Chondrocyte (in vitro differentiated cells): ENCODE measurements at regions not wholly inside any gene's neighbourhood (a gene's known extent, or its start where the extent isn't known, plus 50 kb on each side); places are given as distances from the start of the nearest gene placed in this dataset.
A peak's percentile ranks its signal among the peaks of the same experiment; 100 is the strongest.

ENCODE experiments used
- DNase-seq: peaks from one replicate; pipeline ENCODE4 v3.0.0; 2021; ENCODE audit warnings: mixed read lengths, low spot score
- H3K27ac Mint-ChIP-seq: one replicate; pipeline ENCODE4 v1.8.0; 2021; ENCODE audit warnings: mild to moderate bottlenecking, moderate library complexity, mixed read lengths; ENCODE audit not compliant: unreplicated experiment
- H3K27me3 Mint-ChIP-seq: 2 replicates; pipeline ENCODE4 v1.8.0; 2021; ENCODE audit warnings: low read depth, mixed read lengths
- H3K36me3 Mint-ChIP-seq: 2 replicates; pipeline ENCODE4 v1.8.0; 2021; ENCODE audit warnings: low read depth, mixed read lengths
- H3K4me1 Mint-ChIP-seq: 2 replicates; pipeline ENCODE4 v1.8.0; 2021; ENCODE audit warnings: low read depth, mild to moderate bottlenecking, mixed read lengths
- H3K4me3 Mint-ChIP-seq: one replicate; pipeline ENCODE4 v1.8.0; 2021; ENCODE audit warnings: mild to moderate bottlenecking, moderate library complexity, mixed read lengths; ENCODE audit not compliant: unreplicated experiment
- H3K9me3 Mint-ChIP-seq: 2 replicates; pipeline ENCODE4 v1.8.0; 2021; ENCODE audit warnings: low read depth, mixed read lengths
- TF ChIP-seq, protein P1 (sequence below): fragments of 200-600 bp; sonication (generic); IDR thresholded peaks from 2 replicates; pipeline ENCODE4 v1.5.0; 2021; ENCODE audit warnings: antibody characterized with exemption, mild to moderate bottlenecking, moderate library complexity

DNA sequence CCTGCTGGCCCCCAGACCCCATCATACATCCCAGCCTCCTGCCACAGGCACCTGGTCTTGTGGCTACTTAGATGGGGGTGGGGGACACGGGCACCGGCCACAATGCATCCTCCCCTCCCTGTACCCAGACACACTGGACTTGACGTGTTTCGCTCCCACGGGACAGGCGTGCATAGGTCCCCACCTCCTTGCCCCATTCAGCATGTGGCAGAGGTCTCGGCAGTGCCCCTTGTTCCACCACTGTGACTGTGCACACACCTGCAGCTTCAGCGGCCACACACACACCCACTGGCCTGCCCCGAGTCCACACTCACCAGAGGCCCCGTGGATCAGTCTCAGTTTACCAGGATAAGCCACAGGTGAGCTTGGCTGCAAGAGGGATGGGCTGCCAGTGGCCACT, 109.6 kb downstream of the ENGASE start:
- H3K4me1 Mint-ChIP-seq = peaks cover 4% of the 10 kb centered on the region

DNA sequence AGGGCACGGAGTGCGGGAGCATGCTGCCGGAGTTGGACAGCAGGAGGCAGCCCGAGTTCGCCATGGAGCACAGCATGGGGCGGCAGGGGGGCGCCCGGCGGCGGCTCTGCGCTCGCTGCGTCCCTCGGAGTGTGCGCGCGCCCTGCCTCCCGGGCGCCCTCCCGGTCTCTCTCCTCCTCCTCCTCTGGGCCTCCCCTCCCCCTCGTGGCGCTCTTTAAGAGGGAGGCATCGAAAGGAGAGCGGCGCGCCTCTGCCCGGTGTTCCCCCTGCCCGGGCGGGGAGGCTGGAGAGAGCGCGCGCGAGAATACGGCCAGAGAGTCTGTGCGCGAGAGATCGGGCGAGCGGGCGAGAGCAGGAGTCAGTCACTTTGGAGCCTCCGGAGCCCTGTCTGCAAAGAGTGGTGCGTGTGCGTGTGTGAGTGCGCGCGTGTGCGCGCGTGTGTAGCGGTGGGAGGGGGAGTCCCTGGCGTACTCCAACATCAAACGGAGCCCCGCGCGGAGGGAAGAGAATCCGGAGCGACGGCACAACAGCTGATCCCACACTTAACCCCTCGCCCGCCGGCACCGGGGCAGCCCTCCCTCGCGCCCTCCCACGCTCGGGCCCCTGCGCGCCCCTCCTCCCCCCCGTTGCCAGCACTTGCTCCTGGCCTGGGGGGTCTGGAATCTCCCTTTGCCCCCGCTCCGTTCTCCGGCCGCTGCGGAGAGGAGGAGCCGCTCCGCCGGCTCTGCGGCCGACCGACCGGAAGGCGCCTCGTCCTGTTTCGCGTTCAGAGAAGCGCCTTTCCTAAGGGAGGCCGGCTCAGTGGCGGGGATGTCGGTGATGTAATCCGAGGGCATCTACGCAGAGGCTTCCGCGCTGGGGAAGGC, 108.9 kb downstream of the ENGASE start:
- DNase-seq = no peak
- Mint-ChIP-seq H3K36me3 (no peaks in the 10 kb centered on the region), H3K27me3 (peaks cover 73% of the 10 kb centered on the region), H3K27ac (no peak overlapping the region), H3K4me3 (peak overlapping the region; percentile 69), H3K9me3 (no peaks in the 10 kb centered on the region), H3K4me1 (peaks cover 4% of the 10 kb centered on the region)
- TF ChIP-seq, protein P1, sequence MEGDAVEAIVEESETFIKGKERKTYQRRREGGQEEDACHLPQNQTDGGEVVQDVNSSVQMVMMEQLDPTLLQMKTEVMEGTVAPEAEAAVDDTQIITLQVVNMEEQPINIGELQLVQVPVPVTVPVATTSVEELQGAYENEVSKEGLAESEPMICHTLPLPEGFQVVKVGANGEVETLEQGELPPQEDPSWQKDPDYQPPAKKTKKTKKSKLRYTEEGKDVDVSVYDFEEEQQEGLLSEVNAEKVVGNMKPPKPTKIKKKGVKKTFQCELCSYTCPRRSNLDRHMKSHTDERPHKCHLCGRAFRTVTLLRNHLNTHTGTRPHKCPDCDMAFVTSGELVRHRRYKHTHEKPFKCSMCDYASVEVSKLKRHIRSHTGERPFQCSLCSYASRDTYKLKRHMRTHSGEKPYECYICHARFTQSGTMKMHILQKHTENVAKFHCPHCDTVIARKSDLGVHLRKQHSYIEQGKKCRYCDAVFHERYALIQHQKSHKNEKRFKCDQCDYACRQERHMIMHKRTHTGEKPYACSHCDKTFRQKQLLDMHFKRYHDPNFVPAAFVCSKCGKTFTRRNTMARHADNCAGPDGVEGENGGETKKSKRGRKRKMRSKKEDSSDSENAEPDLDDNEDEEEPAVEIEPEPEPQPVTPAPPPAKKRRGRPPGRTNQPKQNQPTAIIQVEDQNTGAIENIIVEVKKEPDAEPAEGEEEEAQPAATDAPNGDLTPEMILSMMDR = no peak

More for the DNA sequence above, 109.6 kb downstream of the ENGASE start:
- TF ChIP-seq, protein P1 = no peak
- Mint-ChIP-seq H3K4me3 (peak overlapping the region; percentile 25), H3K27me3 (peaks cover 73% of the 10 kb centered on the region), H3K27ac (no peak overlapping the region), H3K9me3 (no peaks in the 10 kb centered on the region), H3K36me3 (no peaks in the 10 kb centered on the region)
- DNase-seq = no peak

DNA sequence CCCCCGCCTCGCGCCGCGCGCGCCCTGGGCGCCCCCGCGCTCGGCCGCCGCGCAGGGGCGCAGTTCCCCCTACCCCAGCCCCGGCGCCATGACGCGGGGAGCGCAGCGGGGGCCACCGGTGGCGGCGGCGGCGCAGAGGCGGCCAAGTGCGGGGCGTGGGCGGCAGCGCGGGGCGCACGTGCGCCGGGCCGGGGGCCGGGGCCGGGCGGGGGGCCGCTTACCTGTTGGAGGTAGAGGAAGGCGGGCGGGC, 108.3 kb downstream of the ENGASE start:
- peaks cover 75% of the 10 kb centered on the region for H3K27me3 Mint-ChIP-seq

DNA sequence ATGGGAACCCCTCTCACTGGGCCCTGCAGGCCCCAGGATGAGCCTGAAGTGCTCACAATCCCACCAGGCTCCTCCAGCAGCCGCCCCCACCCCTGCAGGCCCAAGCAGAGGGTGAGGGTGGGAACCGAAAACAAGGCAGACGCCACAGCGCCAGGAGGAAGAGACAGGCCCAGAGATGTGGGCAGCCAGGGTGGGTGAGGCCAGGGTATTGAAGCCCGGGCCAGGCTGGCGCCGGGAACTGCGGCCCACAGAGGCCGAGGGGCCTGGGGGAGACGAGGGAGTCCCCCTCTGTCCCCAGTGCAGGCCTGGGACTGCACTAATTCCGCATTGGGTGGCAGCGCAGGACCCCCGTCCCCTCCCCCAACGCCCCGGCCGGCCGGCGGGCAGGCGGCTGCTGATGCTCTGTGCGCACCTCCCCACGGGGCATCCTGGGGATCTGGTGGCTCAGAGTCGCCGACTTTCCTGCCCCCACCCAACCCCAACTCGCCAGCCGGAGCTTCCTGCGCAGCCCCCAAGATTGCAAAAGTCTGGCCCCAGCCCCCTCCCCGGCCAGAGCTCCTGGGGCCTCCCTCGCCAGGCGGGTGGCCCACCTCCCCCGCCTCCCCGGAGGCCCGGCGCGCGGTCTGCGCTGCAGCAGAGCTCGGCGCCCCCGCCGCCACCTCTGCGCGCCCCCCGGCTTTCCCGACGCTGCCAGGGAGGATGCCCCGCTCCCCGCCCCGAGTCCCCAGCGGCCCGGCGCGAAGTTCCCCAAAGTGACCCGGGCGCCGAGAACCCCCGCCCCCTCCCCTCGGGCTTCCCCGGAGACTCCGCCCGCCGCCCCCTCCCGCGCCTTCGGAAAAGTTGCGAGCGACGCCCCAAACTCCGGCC, 107.8 kb downstream of the ENGASE start:
- peaks cover 77% of the 10 kb centered on the region for H3K27me3 Mint-ChIP-seq
- no peak overlapping the region for H3K27ac Mint-ChIP-seq
- DNase-seq = no peak
- H3K36me3 Mint-ChIP-seq = no peaks in the 10 kb centered on the region
- H3K9me3 Mint-ChIP-seq = no peaks in the 10 kb centered on the region
- H3K4me3 Mint-ChIP-seq = no peak overlapping the region
- H3K4me1 Mint-ChIP-seq = peaks cover 4% of the 10 kb centered on the region
- TF ChIP-seq, protein P1 = no peak

More for the DNA sequence above, 108.3 kb downstream of the ENGASE start:
- TF ChIP-seq, protein P1 = no peak
- Mint-ChIP-seq H3K27ac (no peak overlapping the region), H3K36me3 (no peaks in the 10 kb centered on the region), H3K4me1 (peaks cover 4% of the 10 kb centered on the region), H3K4me3 (no peak overlapping the region), H3K9me3 (no peaks in the 10 kb centered on the region)
- no peak for DNase-seq

DNA sequence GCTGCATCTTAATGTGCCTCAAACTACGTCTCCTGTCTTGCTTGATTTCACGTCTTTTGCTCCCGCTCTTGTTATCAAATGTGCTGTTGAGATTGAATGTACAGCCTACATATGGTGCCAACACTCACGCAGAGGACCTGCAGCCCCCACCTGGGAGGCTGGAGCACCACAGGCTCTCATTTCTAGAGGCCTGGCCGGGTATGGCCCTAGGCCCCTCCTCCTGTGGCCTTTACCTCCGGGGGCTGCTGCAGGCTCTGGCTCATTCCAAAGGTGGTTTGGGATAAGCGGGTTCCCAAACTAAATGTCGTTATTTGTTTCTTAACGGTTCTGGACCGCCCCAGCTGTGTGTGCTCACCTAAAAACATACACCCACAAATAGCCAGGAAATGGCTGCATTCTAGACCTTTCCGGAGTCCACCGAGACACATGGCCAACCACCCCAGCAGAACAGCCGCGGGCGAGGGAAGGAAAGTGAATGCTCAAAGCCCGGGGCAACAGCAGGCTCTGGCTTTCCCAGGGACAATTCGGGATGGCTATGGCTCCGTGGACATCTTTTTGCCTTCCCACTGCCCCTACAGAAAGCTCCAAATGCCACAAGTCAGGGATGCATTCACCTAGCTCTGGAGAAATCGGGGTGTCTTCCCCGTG, 105.9 kb downstream of the ENGASE start:
- Mint-ChIP-seq H3K36me3 (no peaks in the 10 kb centered on the region), H3K4me3 (no peak overlapping the region), H3K27ac (no peak overlapping the region), H3K27me3 (peaks cover 69% of the 10 kb centered on the region), H3K9me3 (no peaks in the 10 kb centered on the region), H3K4me1 (peaks cover 4% of the 10 kb centered on the region)
- DNase-seq = no peak
- TF ChIP-seq, protein P1 = no peak
